K562 (cell line): ENCODE measurements at regions not wholly inside any gene's neighbourhood (a gene's known extent, or its start where the extent isn't known, plus 50 kb on each side); places are given as distances from the start of the nearest gene placed in this dataset.

Experiments used
- ATAC-seq: fragments of 200-7000 bp; cut with Tn5 transposase; 3 replicates; pipeline ENCODE4 v1.9.1; 2020; ENCODE audit warnings: moderate library complexity
- BruUV-seq: library from RNA; stranded (reverse); fragments of 400-500 nt; replicated peaks from 2 replicates; lab custom pipeline; 2021; lab: Mats Ljungman, UMichigan
- CTCF ChIA-PET: fragments of 300-600 bp; formaldehyde crosslinking; extraction: SDS; loops from one replicate; lab custom pipeline; 2021; ENCODE audit warnings: low intra/inter-chr PET ratio; lab: Yijun Ruan, JAX
- POLR2A ChIA-PET: fragments of 300-600, 350-650 bp; sonication (Branson Sonifier 250); formaldehyde crosslinking; extraction: SDS; loops from one replicate; lab custom pipeline; 2021; ENCODE audit warnings: antibody characterized with exemption, inconsistent platforms; lab: Yijun Ruan, JAX
- DNase-seq, 4 experiments: peaks; one replicate each; pipeline versions ENCODE4 v3.0.0 to v3.0.0-alpha.2; 2011 to 2018; ENCODE audit warnings: low spot score in 3 of 4, mixed read lengths in 3 of 4; ENCODE audit errors: extremely low read depth in 1 of 4
- FAIRE-seq: peaks from 2 replicates; lab custom pipeline; 2011; peaks lifted over from hg19 to GRCh38; lab: Jason Lieb, UNC
- H2AFZ ChIP-seq: 2 replicates; pipeline ENCODE4 v1.6.0; 2011; ENCODE audit warnings: low read depth, low read length, control low read depth, inconsistent platforms
- H3K27ac ChIP-seq: fragments of 200-600 bp; 3 replicates; pipeline ENCODE4 v1.8.0; 2011; ENCODE audit warnings: low read depth, mild to moderate bottlenecking, control low read depth, inconsistent platforms, low read length, moderate library complexity, mixed read lengths; ENCODE audit errors: extremely low read depth
- H3K27me3 ChIP-seq, 2 experiments: fragments of 300-600 bp in 1 of 2; 2 replicates in 1 of 2; 3 replicates in 1 of 2; pipeline versions ENCODE4 v1.6.0 to v1.8.0; 2011; ENCODE audit warnings: inconsistent platforms in 2 of 2, low read length in 2 of 2, mild to moderate bottlenecking in 1 of 2, mixed read lengths in 1 of 2, moderate library complexity in 1 of 2; ENCODE audit not compliant: control insufficient read depth in 2 of 2, insufficient read depth in 2 of 2
- H3K36me3 ChIP-seq: fragments of 300-600 bp; 3 replicates; pipeline ENCODE4 v1.8.0; 2011; ENCODE audit warnings: mild to moderate bottlenecking, low read length, inconsistent platforms; ENCODE audit not compliant: control insufficient read depth, insufficient read depth
- H3K4me1 ChIP-seq, 2 experiments: fragments of 200-600 bp in 1 of 2; replicated peaks in 1 of 2; 2 replicates in 1 of 2; 3 replicates in 1 of 2; pipeline versions ENCODE4 v1.5.1 to v1.8.0; 2011; ENCODE audit warnings: inconsistent platforms in 2 of 2, low read length in 2 of 2, mild to moderate bottlenecking in 1 of 2, mixed read lengths in 1 of 2, moderate library complexity in 1 of 2; ENCODE audit not compliant: control insufficient read depth in 2 of 2, insufficient read depth in 2 of 2
- H3K4me2 ChIP-seq: 2 replicates; pipeline ENCODE4 v1.6.1; 2011; ENCODE audit warnings: low read length, control low read depth, inconsistent platforms, mixed read lengths; ENCODE audit not compliant: insufficient read depth
- H3K4me3 ChIP-seq: fragments of 200-600 bp; sonication (generic), shearing (Covaris generic); 2 replicates; pipeline ENCODE4 v1.5.1; 2016; ENCODE audit warnings: control low read depth, inconsistent platforms
- H3K79me2 ChIP-seq: fragments of 200-600 bp; 3 replicates; pipeline ENCODE4 v1.8.0; 2011; ENCODE audit warnings: low read length, inconsistent platforms; ENCODE audit not compliant: control insufficient read depth, insufficient read depth
- H3K9ac ChIP-seq, 2 experiments: 2 replicates each; pipeline versions ENCODE4 v1.6.0 to v1.6.1; 2011; ENCODE audit warnings: low read depth in 2 of 2, low read length in 2 of 2, control low read depth in 1 of 2, inconsistent platforms in 1 of 2, mild to moderate bottlenecking in 1 of 2, mixed read lengths in 1 of 2; ENCODE audit not compliant: insufficient read depth in 1 of 2
- H3K9me1 ChIP-seq: one replicate; pipeline ENCODE4 v1.6.0; 2011; ENCODE audit warnings: inconsistent platforms, mild to moderate bottlenecking, low read length, moderate library complexity; ENCODE audit not compliant: control insufficient read depth, insufficient read depth
- H3K9me3 ChIP-seq: replicated peaks from 2 replicates; pipeline ENCODE4 v1.5.1; 2011; ENCODE audit warnings: low read depth, low read length, inconsistent platforms; ENCODE audit not compliant: control insufficient read depth, insufficient read depth
- H4K20me1 ChIP-seq: replicated peaks from 2 replicates; pipeline ENCODE4 v1.6.1; 2011; ENCODE audit warnings: low read length, inconsistent platforms, mixed read lengths; ENCODE audit not compliant: control insufficient read depth, insufficient read depth
- DACH1 ChIP-seq: fragments of 450-650 bp; IDR thresholded peaks from 2 replicates; pipeline ENCODE4 v1.6.1; 2018; ENCODE audit not compliant: partially characterized antibody
- KDM2B ChIP-seq: fragments of 250-450 bp; sonication (Bioruptor Pico); IDR thresholded peaks from 2 replicates; pipeline ENCODE4 v1.8.0; 2021; ENCODE audit warnings: mild to moderate bottlenecking, moderate library complexity
- OTX1 ChIP-seq: fragments of 450-650 bp; formaldehyde crosslinking; IDR thresholded peaks from 2 replicates; pipeline ENCODE4 v1.4.0; 2022; ENCODE audit warnings: mild to moderate bottlenecking
- POLR3G ChIP-seq: IDR thresholded peaks from 2 replicates; pipeline ENCODE4 v1.6.1; 2011; ENCODE audit not compliant: insufficient read length, insufficient replicate concordance; ENCODE audit errors: extremely low read depth
- RBM14 ChIP-seq: fragments of 200-400 bp; formaldehyde crosslinking; IDR thresholded peaks from 2 replicates; pipeline ENCODE4 v1.6.1; 2018; ENCODE audit warnings: low read depth, mild to moderate bottlenecking, low read length, moderate library complexity, borderline replicate concordance; ENCODE audit not compliant: insufficient read depth
- RBM34 ChIP-seq: fragments of 200-400 bp; formaldehyde crosslinking; IDR thresholded peaks from 2 replicates; pipeline ENCODE4 v1.6.1; 2018; ENCODE audit warnings: low read length, borderline replicate concordance; ENCODE audit not compliant: insufficient read depth
- SREBF1 ChIP-seq: fragments of 150-350 bp; IDR thresholded peaks from 2 replicates; pipeline ENCODE4 v1.6.1; 2014; ENCODE audit warnings: antibody characterized with exemption, low read depth, low read length, borderline replicate concordance
- THRAP3 ChIP-seq: fragments of 450-650 bp; IDR thresholded peaks from 2 replicates; pipeline ENCODE4 v1.6.1; 2016; ENCODE audit warnings: mild to moderate bottlenecking, inconsistent platforms, borderline replicate concordance
- TRIM28 ChIP-seq: fragments of 450-650 bp; IDR thresholded peaks from 2 replicates; pipeline ENCODE4 v1.6.1; 2017
- ZNF764 ChIP-seq: fragments of 250-450 bp; sonication (Bioruptor Pico); IDR thresholded peaks from 2 replicates; pipeline ENCODE4 v1.4.0; 2020; ENCODE audit warnings: low read depth, mild to moderate bottlenecking, moderate library complexity
- ZZZ3 ChIP-seq: fragments of 450-650 bp; IDR thresholded peaks from 2 replicates; pipeline ENCODE4 v1.6.1; 2016; ENCODE audit warnings: antibody characterized with exemption, mild to moderate bottlenecking, moderate library complexity
- WGBS: fragments of 100-300 bp; shearing (Covaris generic); methylation state at CpG from one replicate; pipeline ENCODE4 v1.1.6; 2016; ENCODE audit warnings: low coverage, mixed read lengths; ENCODE audit not compliant: insufficient coverage; ENCODE audit errors: missing lambda C conversion rate; 5-methylcytosine and 5-hydroxymethylcytosine counted together
- in situ Hi-C: fragments of 300-500 bp; cut with MboI; formaldehyde crosslinking; loops from 4 replicates; pipeline ENCODE4 v1.15.0; 2018; ENCODE audit warnings: inconsistent platforms, mixed read lengths
- intact Hi-C: fragments of 100-400 bp; cut with micrococcal nuclease; formaldehyde crosslinking; loops from 2 replicates; pipeline ENCODE4 v1.14.2; 2022
- TF ChIP-seq, protein P1 (sequence below): sonication (generic); formaldehyde crosslinking; IDR thresholded peaks from 2 replicates; pipeline ENCODE4 v1.8.1; 2023; ENCODE audit warnings: mild to moderate bottlenecking, missing genetic modification reagents, moderate library complexity
- TF ChIP-seq, protein P2 (sequence below), 2 experiments: IDR thresholded peaks in 1 of 2; conservative IDR thresholded peaks in 1 of 2; 2 replicates each; pipeline ENCODE4 v1.6.1; 2016; ENCODE audit warnings: low read depth in 2 of 2, mild to moderate bottlenecking in 1 of 2, missing compliant biosample characterization in 1 of 2, missing genetic modification characterization in 1 of 2, moderate library complexity in 1 of 2
- TF ChIP-seq, protein P3 (sequence below), 2 experiments: fragments of 450-650 bp; IDR thresholded peaks; 2 replicates each; pipeline ENCODE4 v1.6.1; 2016

DNA sequence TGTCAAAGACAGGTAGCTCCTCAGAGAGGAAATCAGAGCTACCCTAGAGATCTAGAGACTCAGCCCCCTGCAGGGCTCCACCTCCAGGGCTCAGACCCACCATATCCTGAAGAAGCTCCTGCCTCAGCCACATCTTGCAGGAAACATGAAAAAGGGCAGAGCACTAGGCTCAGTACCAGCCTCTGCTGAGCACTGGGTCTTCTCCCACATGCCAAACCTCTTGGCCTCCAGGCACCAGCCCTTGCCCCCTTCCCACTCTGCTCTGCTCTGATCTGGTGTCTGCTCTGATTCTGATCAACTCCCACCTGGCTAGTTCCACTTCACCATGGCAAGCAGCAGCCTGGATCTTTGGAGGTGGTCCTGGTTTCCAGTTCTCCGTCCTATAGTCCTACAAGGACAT, 114.3 kb upstream of the SLC66A3 start:
- ATAC-seq, result no peak
- FAIRE-seq, result no peak
- no peak overlapping the region for H3K27ac ChIP-seq
- H3K9me1 ChIP-seq, result no peaks in the 10 kb centered on the region
- TF ChIP-seq POLR3G (no peak), ZNF764 (CRISPR knock-in tag) (no peak), TRIM28 (no peak), RBM14 (no peak), DACH1 (no peak), RBM34 (no peak), OTX1 (no peak), ZZZ3 (no peak), KDM2B (CRISPR knock-in tag) (no peak), SREBF1 (no peak), THRAP3 (no peak)
- TF ChIP-seq, protein P1, sequence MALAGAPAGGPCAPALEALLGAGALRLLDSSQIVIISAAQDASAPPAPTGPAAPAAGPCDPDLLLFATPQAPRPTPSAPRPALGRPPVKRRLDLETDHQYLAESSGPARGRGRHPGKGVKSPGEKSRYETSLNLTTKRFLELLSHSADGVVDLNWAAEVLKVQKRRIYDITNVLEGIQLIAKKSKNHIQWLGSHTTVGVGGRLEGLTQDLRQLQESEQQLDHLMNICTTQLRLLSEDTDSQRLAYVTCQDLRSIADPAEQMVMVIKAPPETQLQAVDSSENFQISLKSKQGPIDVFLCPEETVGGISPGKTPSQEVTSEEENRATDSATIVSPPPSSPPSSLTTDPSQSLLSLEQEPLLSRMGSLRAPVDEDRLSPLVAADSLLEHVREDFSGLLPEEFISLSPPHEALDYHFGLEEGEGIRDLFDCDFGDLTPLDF (CRISPR knock-in tag), result no peak
- TF ChIP-seq, protein P2, sequence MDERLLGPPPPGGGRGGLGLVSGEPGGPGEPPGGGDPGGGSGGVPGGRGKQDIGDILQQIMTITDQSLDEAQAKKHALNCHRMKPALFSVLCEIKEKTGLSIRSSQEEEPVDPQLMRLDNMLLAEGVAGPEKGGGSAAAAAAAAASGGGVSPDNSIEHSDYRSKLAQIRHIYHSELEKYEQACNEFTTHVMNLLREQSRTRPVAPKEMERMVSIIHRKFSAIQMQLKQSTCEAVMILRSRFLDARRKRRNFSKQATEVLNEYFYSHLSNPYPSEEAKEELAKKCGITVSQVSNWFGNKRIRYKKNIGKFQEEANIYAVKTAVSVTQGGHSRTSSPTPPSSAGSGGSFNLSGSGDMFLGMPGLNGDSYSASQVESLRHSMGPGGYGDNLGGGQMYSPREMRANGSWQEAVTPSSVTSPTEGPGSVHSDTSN (CRISPR knock-in tag; IDR thresholded peaks at IDR 0.05; ENCODE audit: low read depth), result no peak
- TF ChIP-seq, protein P2 (tag; conservative IDR thresholded peaks at IDR 0.05; ENCODE audit: low read depth), result no peak
- TF ChIP-seq, protein P3, sequence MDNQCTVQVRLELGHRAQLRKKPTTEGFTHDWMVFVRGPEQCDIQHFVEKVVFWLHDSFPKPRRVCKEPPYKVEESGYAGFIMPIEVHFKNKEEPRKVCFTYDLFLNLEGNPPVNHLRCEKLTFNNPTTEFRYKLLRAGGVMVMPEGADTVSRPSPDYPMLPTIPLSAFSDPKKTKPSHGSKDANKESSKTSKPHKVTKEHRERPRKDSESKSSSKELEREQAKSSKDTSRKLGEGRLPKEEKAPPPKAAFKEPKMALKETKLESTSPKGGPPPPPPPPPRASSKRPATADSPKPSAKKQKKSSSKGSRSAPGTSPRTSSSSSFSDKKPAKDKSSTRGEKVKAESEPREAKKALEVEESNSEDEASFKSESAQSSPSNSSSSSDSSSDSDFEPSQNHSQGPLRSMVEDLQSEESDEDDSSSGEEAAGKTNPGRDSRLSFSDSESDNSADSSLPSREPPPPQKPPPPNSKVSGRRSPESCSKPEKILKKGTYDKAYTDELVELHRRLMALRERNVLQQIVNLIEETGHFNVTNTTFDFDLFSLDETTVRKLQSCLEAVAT (IDR thresholded peaks at IDR 0.05), result no peak
- H3K4me3 ChIP-seq, result no peak overlapping the region
- H3K9ac ChIP-seq, result no peak overlapping the region
- no peaks in the 10 kb centered on the region for H3K9me3 ChIP-seq
- no peaks in the 10 kb centered on the region for H3K36me3 ChIP-seq
- H3K79me2 ChIP-seq, result no peaks in the 10 kb centered on the region
- in situ Hi-C loops, result no loop called here
- H2AFZ ChIP-seq, result no peak overlapping the region
- H4K20me1 ChIP-seq, result no peaks in the 10 kb centered on the region
- H3K4me1 ChIP-seq, result no peaks in the 10 kb centered on the region
- 0% methylated on average over 1 of the region's 1 CpG for WGBS
- H3K27me3 ChIP-seq, result peaks cover 2 to 27% of the 10 kb centered on the region in 2 experiments; a peak in 3 of 5 replicates
- DNase-seq, result no peak
- H3K4me2 ChIP-seq, result no peak overlapping the region
- ChIA-PET CTCF (no interaction called here), POLR2A (interaction anchor here (0.6 to 1.2 kb wide), 2 partner anchors 13 to 65 kb away, joined by 3 read pairs; no protein-coding TSS in a partner anchor)
- no TSS peak for BruUV-seq
- intact Hi-C loops, result no loop called here
